Activated B cell treated with CpG ODN at 0.5 μM for 24 hours (primary cell): ENCODE measurements at regions not wholly inside any gene's neighbourhood (a gene's known extent, or its start where the extent isn't known, plus 50 kb on each side); places are given as distances from the start of the nearest gene placed in this dataset.

Experiments
- ATAC-seq: fragments of 200-7000 bp; cut with Tn5 transposase; one replicate; pipeline ENCODE4 v1.10.0; 2021; ENCODE audit warnings: low read depth, mild to moderate bottlenecking, moderate library complexity
- CTCF ChIA-PET: fragments of 350-600 bp; sonication (Branson Sonifier 250); formaldehyde crosslinking; loops from one replicate; lab custom pipeline; 2021; ENCODE audit warnings: antibody characterized with exemption; lab: Charles Lee
- POLR2A ChIA-PET: fragments of 350-600 bp; sonication (Branson Sonifier 250); formaldehyde crosslinking; loops from one replicate; lab custom pipeline; 2021; ENCODE audit warnings: antibody characterized with exemption; lab: Charles Lee
- DNase-seq: peaks from one replicate; pipeline ENCODE4 v3.0.0; 2022
- H3K27ac Mint-ChIP-seq: one replicate; pipeline ENCODE4 v1.8.0; 2020; ENCODE audit warnings: mixed read lengths
- H3K27me3 Mint-ChIP-seq: one replicate; pipeline ENCODE4 v1.8.0; 2021; ENCODE audit warnings: mixed read lengths
- H3K36me3 Mint-ChIP-seq: one replicate; pipeline ENCODE4 v1.8.0; 2021; ENCODE audit warnings: low read depth, mixed read lengths
- H3K4me1 Mint-ChIP-seq: one replicate; pipeline ENCODE4 v1.8.0; 2021; ENCODE audit warnings: mixed read lengths
- H3K4me3 Mint-ChIP-seq: one replicate; pipeline ENCODE4 v1.8.0; 2020; ENCODE audit warnings: mild to moderate bottlenecking, mixed read lengths
- H3K9me3 Mint-ChIP-seq: one replicate; pipeline ENCODE4 v1.8.0; 2020; ENCODE audit warnings: mixed read lengths
- CTCF ChIP-seq: fragments of 200-600 bp; IDR thresholded peaks from one replicate; pipeline ENCODE4 v1.8.0; 2022; ENCODE audit warnings: antibody characterized with exemption, mild to moderate bottlenecking
- intact Hi-C: fragments of 100-400 bp; cut with micrococcal nuclease; formaldehyde crosslinking; loops from one replicate; pipeline ENCODE4 v1.15.1; 2024

GRCh38 chr14:53380867-53381225 lies 227.7 kb upstream of the DDHD1 start:
- Mint-ChIP-seq H3K27me3 (no peaks in the 10 kb centered on the region), H3K4me3 (no peak overlapping the region), H3K4me1 (no peaks in the 10 kb centered on the region), H3K9me3 (no peaks in the 10 kb centered on the region), H3K27ac (no peak overlapping the region), H3K36me3 (no peaks in the 10 kb centered on the region)
- intact Hi-C loops = no loop called here
- CTCF ChIA-PET = no interaction called here
- no peak for TF ChIP-seq CTCF
- DNase-seq (no peak), ATAC-seq (no peak)
- POLR2A ChIA-PET = no interaction called here

GRCh38 chr14:53380052-53380866 lies 227.1 kb upstream of the DDHD1 start:
- H3K4me1 Mint-ChIP-seq = no peaks in the 10 kb centered on the region
- no peak for TF ChIP-seq CTCF
- no peaks in the 10 kb centered on the region for H3K27me3 Mint-ChIP-seq
- H3K9me3 Mint-ChIP-seq = no peaks in the 10 kb centered on the region
- DNase-seq = no peak
- H3K36me3 Mint-ChIP-seq = no peaks in the 10 kb centered on the region
- POLR2A ChIA-PET = no interaction called here
- intact Hi-C loops = no loop called here
- no peak for ATAC-seq
- CTCF ChIA-PET = no interaction called here
- H3K27ac Mint-ChIP-seq = no peak overlapping the region
- H3K4me3 Mint-ChIP-seq = no peak overlapping the region

- H3K27me3 Mint-ChIP-seq = no peaks in the 10 kb centered on the region
- H3K27ac Mint-ChIP-seq = no peak overlapping the region
- intact Hi-C loops = no loop called here
- TF ChIP-seq CTCF = no peak
- H3K36me3 Mint-ChIP-seq = no peaks in the 10 kb centered on the region
- no peak overlapping the region for H3K4me3 Mint-ChIP-seq
- DNase-seq (no peak), ATAC-seq (no peak)
- H3K4me1 Mint-ChIP-seq = no peaks in the 10 kb centered on the region
- POLR2A ChIA-PET = no interaction called here
- CTCF ChIA-PET = no interaction called here
- no peaks in the 10 kb centered on the region for H3K9me3 Mint-ChIP-seq
Measured at GRCh38 chr14:53378142-53378541, 225.0 kb upstream of the DDHD1 start.

- intact Hi-C loops = no loop called here
- peaks cover 2% of the 10 kb centered on the region for H3K27me3 Mint-ChIP-seq
- H3K9me3 Mint-ChIP-seq = no peaks in the 10 kb centered on the region
- DNase-seq = no peak
- no peak overlapping the region for H3K27ac Mint-ChIP-seq
- CTCF ChIA-PET = no interaction called here
- no peak overlapping the region for H3K4me3 Mint-ChIP-seq
- no peaks in the 10 kb centered on the region for H3K4me1 Mint-ChIP-seq
- POLR2A ChIA-PET = no interaction called here
- no peaks in the 10 kb centered on the region for H3K36me3 Mint-ChIP-seq
- ATAC-seq = no peak
- TF ChIP-seq CTCF = no peak
Measured at GRCh38 chr14:53376064-53376463, 222.9 kb upstream of the DDHD1 start.

GRCh38 chr14:53375599-53375998 lies 222.5 kb upstream of the DDHD1 start:
- Mint-ChIP-seq H3K27ac (no peak overlapping the region), H3K4me1 (no peaks in the 10 kb centered on the region)
- no peak for ATAC-seq

More at GRCh38 chr14:53375599-53375998, 222.5 kb upstream of the DDHD1 start:
- Mint-ChIP-seq H3K27me3 (peaks cover 2% of the 10 kb centered on the region), H3K9me3 (no peaks in the 10 kb centered on the region), H3K36me3 (no peaks in the 10 kb centered on the region), H3K4me3 (no peak overlapping the region)
- TF ChIP-seq CTCF = no peak
- ChIA-PET CTCF (no interaction called here), POLR2A (no interaction called here)
- intact Hi-C loops = no loop called here
- DNase-seq = no peak
